ENCODE measurements at regions not wholly inside any gene's neighbourhood (a gene's known extent, or its start where the extent isn't known, plus 50 kb on each side); places are given as distances from the start of the nearest gene placed in this dataset.
"Not testable (repeated sequence)": the region's sequence is repeated elsewhere in the genome, so short reads cannot be mapped to it uniquely, and the experiment has no call there.

DNA sequence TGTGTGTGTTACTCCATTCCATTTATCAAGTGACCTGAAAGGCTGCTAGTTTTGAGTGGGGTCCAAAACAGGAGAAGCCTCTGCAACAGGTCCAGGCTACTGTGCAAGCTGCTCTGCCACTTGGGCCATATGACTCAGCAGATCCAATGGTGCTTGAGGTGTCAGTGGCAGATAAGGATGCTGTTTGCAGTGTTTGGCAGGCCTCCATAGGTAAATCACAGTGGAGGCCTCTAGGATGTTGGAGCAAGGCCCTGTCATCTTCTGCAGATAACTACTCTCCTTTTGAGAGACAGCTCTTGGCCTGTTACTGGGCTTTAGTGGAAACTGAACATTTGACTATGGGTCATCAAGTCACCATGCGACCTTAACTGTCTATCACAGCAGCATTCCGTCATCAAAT, 52.3 kb upstream of the SMARCAD1 start:
- TF ChIP-seq, protein P1, sequence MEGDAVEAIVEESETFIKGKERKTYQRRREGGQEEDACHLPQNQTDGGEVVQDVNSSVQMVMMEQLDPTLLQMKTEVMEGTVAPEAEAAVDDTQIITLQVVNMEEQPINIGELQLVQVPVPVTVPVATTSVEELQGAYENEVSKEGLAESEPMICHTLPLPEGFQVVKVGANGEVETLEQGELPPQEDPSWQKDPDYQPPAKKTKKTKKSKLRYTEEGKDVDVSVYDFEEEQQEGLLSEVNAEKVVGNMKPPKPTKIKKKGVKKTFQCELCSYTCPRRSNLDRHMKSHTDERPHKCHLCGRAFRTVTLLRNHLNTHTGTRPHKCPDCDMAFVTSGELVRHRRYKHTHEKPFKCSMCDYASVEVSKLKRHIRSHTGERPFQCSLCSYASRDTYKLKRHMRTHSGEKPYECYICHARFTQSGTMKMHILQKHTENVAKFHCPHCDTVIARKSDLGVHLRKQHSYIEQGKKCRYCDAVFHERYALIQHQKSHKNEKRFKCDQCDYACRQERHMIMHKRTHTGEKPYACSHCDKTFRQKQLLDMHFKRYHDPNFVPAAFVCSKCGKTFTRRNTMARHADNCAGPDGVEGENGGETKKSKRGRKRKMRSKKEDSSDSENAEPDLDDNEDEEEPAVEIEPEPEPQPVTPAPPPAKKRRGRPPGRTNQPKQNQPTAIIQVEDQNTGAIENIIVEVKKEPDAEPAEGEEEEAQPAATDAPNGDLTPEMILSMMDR (IDR thresholded peaks at IDR 0.05; ENCODE audit: low read depth, low read length): not testable (repeated sequence)
- TF ChIP-seq POLR2A (IDR thresholded peaks at IDR 0.05; ENCODE audit: extremely low read depth, insufficient read length); MAX (IDR thresholded peaks at IDR 0.05; ENCODE audit: low read depth, low read length): not testable (repeated sequence)

All from NB4 (cell line).